Kidney (tissue), 13 donors: ENCODE measurements at regions not wholly inside any gene's neighbourhood (a gene's known extent, or its start where the extent isn't known, plus 50 kb on each side); places are given as distances from the start of the nearest gene placed in this dataset.

Experiments used
- DNase-seq, 5 donors: peaks; one replicate each; pipeline ENCODE4 v3.0.0-alpha.2; 2013 to 2020
- FAIRE-seq: peaks from 2 replicates; lab custom pipeline; 2012; peaks lifted over from hg19 to GRCh38; lab: Jason Lieb, UNC
- H3K27ac ChIP-seq, 2 donors: one replicate each; pipeline ENCODE4 v1.7.0; 2013; ENCODE audit warnings: low read depth in 2 of 2, low read length in 2 of 2, inconsistent platforms in 1 of 2
- H3K27me3 ChIP-seq: one replicate; pipeline ENCODE4 v1.7.1; 2013; ENCODE audit warnings: low read length, inconsistent platforms; ENCODE audit not compliant: control insufficient read depth, insufficient read depth
- H3K36me3 ChIP-seq, 3 donors: one replicate each; pipeline versions ENCODE4 v1.7.0 to v1.7.1; 2013; ENCODE audit warnings: low read length in 3 of 3, control low read depth in 1 of 3, inconsistent platforms in 1 of 3; ENCODE audit not compliant: insufficient read depth in 3 of 3, control insufficient read depth in 2 of 3
- H3K4me1 ChIP-seq, 3 donors: one replicate each; pipeline versions ENCODE4 v1.7.0 to v1.7.1; 2013; ENCODE audit warnings: low read length in 3 of 3, inconsistent platforms in 1 of 3, low read depth in 1 of 3; ENCODE audit not compliant: control insufficient read depth in 2 of 3, insufficient read depth in 2 of 3
- H3K4me3 ChIP-seq, 3 donors: one replicate each; pipeline versions ENCODE4 v1.7.0 to v1.8.1; 2013; ENCODE audit warnings: low read length in 3 of 3, control low read depth in 1 of 3, inconsistent platforms in 1 of 3
- H3K9ac ChIP-seq, 3 donors: one replicate each; pipeline versions ENCODE4 v1.7.0 to v1.7.1; 2013; ENCODE audit warnings: low read length in 3 of 3, control low read depth in 1 of 3, inconsistent platforms in 1 of 3
- H3K9me3 ChIP-seq, 3 donors: one replicate each; pipeline versions ENCODE4 v1.7.0 to v1.7.1; 2013; ENCODE audit warnings: low read length in 3 of 3, control low read depth in 1 of 3, inconsistent platforms in 1 of 3; ENCODE audit not compliant: control insufficient read depth in 2 of 3, insufficient read depth in 1 of 3
- intact Hi-C: fragments of 100-400 bp; cut with DNase I; formaldehyde crosslinking; loops from one replicate; pipeline ENCODE4 v1.11.1; 2022
- TF ChIP-seq, protein P1 (sequence below): IDR thresholded peaks from 3 replicates; pipeline ENCODE4 v1.5.1; 2012; ENCODE audit warnings: mild to moderate bottlenecking, moderate library complexity, borderline replicate concordance; ENCODE audit not compliant: insufficient read depth; ENCODE audit errors: extremely low read depth
- donor health status: control.
- donor health status: control.
- donor health status: control.
- donor health status: control.
- donor health status: control.
- donor health status: DM: yes; HTN: yes; CAD: no.
- donor health status: Normal renal cell carcinoma (clear cell type).

DNA sequence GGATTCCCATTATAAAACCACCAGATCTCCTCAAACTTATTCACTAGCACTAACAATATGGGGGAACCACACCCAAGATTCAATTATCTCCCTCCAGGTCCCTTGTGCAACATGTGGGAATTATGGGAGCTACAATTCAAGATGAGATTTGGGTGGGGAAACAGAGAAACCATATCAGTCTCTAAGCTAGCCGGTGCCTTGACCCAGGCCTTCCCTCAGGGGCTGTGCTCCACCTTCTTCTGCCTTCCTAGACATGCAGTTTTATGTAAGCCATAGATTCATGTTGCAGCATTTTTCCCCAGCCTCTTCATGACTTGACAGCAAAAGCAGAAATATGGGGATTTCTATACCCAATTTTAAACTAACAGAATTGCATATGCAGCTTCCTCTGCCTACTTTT, 559.2 kb downstream of the TNS1 start:
- Histone ChIP-seq H3K27ac (no peak overlapping the region), H3K27me3 (no peaks in the 10 kb centered on the region), H3K4me1 (no peaks in the 10 kb centered on the region), H3K9me3 (no peaks in the 10 kb centered on the region), H3K4me3 (no peak overlapping the region), H3K36me3 (no peaks in the 10 kb centered on the region), H3K9ac (no peak overlapping the region)
- TF ChIP-seq, protein P1, sequence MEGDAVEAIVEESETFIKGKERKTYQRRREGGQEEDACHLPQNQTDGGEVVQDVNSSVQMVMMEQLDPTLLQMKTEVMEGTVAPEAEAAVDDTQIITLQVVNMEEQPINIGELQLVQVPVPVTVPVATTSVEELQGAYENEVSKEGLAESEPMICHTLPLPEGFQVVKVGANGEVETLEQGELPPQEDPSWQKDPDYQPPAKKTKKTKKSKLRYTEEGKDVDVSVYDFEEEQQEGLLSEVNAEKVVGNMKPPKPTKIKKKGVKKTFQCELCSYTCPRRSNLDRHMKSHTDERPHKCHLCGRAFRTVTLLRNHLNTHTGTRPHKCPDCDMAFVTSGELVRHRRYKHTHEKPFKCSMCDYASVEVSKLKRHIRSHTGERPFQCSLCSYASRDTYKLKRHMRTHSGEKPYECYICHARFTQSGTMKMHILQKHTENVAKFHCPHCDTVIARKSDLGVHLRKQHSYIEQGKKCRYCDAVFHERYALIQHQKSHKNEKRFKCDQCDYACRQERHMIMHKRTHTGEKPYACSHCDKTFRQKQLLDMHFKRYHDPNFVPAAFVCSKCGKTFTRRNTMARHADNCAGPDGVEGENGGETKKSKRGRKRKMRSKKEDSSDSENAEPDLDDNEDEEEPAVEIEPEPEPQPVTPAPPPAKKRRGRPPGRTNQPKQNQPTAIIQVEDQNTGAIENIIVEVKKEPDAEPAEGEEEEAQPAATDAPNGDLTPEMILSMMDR: no peak
- intact Hi-C loops: no loop called here
- no peak for FAIRE-seq
- no peak for DNase-seq

DNA sequence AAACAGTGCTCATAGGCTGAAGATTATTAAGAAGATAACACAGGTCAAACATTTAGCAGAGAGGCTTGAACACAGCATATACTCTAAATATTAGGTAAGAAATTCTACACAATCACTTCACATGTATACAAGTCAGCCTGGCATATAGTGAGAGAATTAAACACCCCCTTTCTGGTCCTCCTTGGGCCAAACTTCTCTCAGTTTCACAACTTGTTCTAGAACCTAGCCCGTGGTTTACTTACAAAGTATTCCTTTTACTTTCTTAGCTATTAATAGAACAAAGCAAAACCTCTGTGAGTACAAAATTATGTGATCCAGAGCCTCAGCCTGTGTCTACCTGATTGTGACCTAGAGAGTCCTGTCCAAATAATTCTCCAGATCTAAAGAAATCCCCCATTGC, 562.8 kb downstream of the TNS1 start:
- H3K9ac ChIP-seq: no peak overlapping the region
- no peak for DNase-seq
- peaks cover 7 to 22% (median 9%) of the 10 kb centered on the region in 3 donors for H3K4me1 ChIP-seq
- no peaks in the 10 kb centered on the region for H3K27me3 ChIP-seq
- H3K9me3 ChIP-seq: no peaks in the 10 kb centered on the region
- H3K4me3 ChIP-seq: no peak overlapping the region
- no peak for FAIRE-seq
- intact Hi-C loops: no loop called here
- H3K27ac ChIP-seq: no peak overlapping the region
- TF ChIP-seq, protein P1: no peak
- no peaks in the 10 kb centered on the region for H3K36me3 ChIP-seq

DNA sequence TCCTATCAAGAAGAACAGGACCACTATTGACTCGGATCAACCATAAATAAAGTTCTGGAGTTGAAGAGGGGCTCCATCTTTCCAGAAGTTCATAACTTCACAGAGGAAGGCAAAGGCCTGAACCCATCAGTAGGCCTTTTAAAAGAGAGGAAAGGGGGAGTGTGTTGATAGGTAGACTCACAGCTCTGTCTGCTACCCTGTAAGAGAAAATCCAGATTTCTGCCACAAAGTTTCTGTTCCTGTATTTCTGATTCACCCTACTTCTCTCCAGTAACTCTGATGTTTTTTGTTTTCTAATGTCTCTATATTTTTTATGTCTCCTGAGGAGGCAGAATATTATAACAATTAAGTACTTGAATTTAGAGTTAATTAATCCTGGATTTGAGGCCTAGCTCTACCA, 564.0 kb downstream of the TNS1 start:
- Histone ChIP-seq H3K4me3 (no peak overlapping the region), H3K9me3 (no peaks in the 10 kb centered on the region), H3K27ac (no peak overlapping the region), H3K4me1 (peaks cover 12 to 28% (median 15%) of the 10 kb centered on the region in 3 donors), H3K9ac (no peak overlapping the region), H3K27me3 (no peaks in the 10 kb centered on the region), H3K36me3 (no peaks in the 10 kb centered on the region)
- FAIRE-seq (no peak), DNase-seq (no peak)
- TF ChIP-seq, protein P1: no peak
- intact Hi-C loops: no loop called here

DNA sequence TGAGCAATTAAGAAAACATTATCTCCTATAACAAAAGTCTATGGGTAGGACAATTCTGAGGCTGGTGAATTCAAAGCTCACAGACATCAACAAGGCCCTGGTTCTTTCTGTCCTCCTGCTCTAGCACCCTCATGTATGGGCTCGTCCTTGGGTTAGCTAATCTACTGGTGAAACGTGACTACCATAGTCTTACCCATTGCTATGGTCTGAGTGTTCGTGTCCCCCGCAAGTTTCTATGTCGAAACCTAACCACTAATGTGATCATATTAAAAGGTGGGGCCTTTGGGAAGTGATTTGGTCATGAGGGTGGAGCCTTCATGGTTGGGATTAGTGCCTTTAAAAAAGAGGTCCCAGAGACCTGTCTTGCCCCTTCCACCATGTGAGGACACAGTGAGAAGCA, 564.7 kb downstream of the TNS1 start:
- intact Hi-C loops: no loop called here
- DNase-seq: no peak
- H3K27me3 ChIP-seq: no peaks in the 10 kb centered on the region
- peaks cover 15 to 34% (median 19%) of the 10 kb centered on the region in 3 donors for H3K4me1 ChIP-seq
- no peak overlapping the region for H3K9ac ChIP-seq
- no peak for FAIRE-seq
- no peaks in the 10 kb centered on the region for H3K9me3 ChIP-seq
- TF ChIP-seq, protein P1: no peak
- no peak overlapping the region for H3K4me3 ChIP-seq
- peak overlapping the region in 1 of 2 donors; percentile 59 for H3K27ac ChIP-seq
- no peaks in the 10 kb centered on the region for H3K36me3 ChIP-seq
